ENCODE measurements at regions not wholly inside any gene's neighbourhood (a gene's known extent, or its start where the extent isn't known, plus 50 kb on each side); places are given as distances from the start of the nearest gene placed in this dataset.

DNA sequence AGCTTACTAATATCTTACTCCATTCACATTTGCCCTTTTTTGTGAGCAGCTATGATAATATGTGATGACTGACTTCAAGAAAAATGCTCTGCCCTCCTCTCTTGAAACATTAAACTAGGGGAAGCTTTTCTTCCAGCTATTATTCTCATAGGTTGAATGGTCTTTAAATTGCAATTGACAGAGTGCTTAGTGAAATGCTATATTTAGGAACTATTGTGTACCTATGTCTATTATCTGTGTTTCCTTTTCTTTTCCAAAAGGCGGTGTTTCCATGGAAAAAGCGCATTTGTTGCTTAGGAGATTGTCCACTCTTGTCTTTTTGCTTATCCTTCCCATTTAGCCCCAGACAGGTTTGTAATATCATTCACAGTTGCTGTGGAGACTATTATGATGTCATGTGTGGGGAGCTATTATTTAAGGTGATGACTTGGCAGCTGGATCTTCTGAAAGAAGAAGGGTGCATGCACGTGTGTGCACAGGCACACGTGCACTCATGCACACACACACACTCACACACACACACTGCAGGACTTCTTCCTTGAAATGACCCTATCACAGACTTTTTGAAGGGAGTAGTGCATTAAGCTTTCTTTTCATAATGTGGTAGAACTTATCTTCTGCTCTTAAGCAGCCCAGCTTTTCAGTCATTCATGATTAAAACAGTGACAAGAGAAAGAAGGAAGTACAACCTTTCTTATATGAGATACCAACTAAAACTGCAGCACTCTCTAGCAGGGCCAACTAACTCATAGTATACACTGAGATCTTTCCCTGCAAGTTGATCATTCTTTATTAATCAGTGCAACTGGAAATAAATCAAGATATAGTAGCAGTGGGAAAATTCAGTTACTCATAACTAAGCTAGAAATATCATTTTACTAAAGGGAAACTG lies 340.8 kb upstream of the MTNR1B start:
- no peaks in the 10 kb centered on the region for H3K36me3 ChIP-seq
- no peaks in the 10 kb centered on the region for H3K4me1 ChIP-seq
- DNase-seq: no peak
- H3K27me3 ChIP-seq: no peaks in the 10 kb centered on the region
- no peaks in the 10 kb centered on the region for H3K9me3 ChIP-seq
- no peak overlapping the region for H3K4me3 ChIP-seq
- TF ChIP-seq POLR2A (IDR thresholded peaks at IDR 0.05): no peak
- TF ChIP-seq, protein P1, sequence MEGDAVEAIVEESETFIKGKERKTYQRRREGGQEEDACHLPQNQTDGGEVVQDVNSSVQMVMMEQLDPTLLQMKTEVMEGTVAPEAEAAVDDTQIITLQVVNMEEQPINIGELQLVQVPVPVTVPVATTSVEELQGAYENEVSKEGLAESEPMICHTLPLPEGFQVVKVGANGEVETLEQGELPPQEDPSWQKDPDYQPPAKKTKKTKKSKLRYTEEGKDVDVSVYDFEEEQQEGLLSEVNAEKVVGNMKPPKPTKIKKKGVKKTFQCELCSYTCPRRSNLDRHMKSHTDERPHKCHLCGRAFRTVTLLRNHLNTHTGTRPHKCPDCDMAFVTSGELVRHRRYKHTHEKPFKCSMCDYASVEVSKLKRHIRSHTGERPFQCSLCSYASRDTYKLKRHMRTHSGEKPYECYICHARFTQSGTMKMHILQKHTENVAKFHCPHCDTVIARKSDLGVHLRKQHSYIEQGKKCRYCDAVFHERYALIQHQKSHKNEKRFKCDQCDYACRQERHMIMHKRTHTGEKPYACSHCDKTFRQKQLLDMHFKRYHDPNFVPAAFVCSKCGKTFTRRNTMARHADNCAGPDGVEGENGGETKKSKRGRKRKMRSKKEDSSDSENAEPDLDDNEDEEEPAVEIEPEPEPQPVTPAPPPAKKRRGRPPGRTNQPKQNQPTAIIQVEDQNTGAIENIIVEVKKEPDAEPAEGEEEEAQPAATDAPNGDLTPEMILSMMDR (IDR thresholded peaks at IDR 0.05): no peak
- H3K27ac ChIP-seq: no peak overlapping the region

DNA sequence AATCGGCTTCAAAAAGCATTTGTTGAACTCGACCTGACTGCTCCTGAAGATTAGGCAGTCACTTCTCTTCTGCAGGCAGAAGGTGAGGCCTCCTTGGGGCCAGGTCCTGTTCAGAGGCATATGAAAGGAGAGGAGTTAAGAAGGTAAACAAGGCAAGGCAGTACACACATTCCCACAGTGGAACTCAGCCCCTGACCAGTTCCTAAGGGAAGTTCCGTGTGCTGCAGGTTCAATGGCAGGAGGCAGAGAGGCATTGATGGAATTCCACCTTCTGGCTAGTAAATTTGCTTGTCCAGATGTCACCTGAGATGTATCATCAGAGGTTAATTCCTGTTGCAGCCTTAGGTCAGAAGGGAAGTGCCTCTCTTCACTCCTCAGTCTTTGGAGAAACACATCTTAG lies 337.0 kb upstream of the MTNR1B start:
- TF ChIP-seq POLR2A (IDR thresholded peaks at IDR 0.05): no peak
- TF ChIP-seq, protein P1 (IDR thresholded peaks at IDR 0.05): no peak
- no peak overlapping the region for H3K27ac ChIP-seq
- no peak overlapping the region for H3K4me3 ChIP-seq
- no peaks in the 10 kb centered on the region for H3K9me3 ChIP-seq
- DNase-seq: no peak
- H3K36me3 ChIP-seq: no peaks in the 10 kb centered on the region
- no peaks in the 10 kb centered on the region for H3K4me1 ChIP-seq
- H3K27me3 ChIP-seq: no peaks in the 10 kb centered on the region

DNA sequence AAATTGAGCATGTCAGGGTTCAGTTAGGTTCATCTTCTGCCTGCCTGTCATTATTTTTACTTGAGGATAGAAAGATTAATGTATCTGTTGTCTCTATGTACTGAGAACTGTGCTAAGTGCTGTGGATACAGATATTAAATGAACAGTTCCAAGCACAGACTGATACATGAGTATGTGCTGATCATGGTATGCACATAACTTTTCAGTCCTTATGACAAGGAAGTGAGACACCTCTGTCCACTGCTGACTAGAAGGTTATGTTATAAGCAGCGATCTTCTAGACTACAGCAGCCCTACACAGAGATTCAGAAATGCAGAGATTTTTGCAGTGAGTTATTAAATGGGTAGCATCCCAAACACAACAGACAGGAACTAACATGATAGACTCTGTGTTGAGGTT lies 335.6 kb upstream of the MTNR1B start:
- Histone ChIP-seq H3K9me3 (no peaks in the 10 kb centered on the region), H3K36me3 (no peaks in the 10 kb centered on the region), H3K27me3 (no peaks in the 10 kb centered on the region), H3K4me3 (no peak overlapping the region), H3K27ac (no peak overlapping the region), H3K4me1 (no peaks in the 10 kb centered on the region)
- DNase-seq: no peak
- TF ChIP-seq POLR2A (IDR thresholded peaks at IDR 0.05): no peak
- TF ChIP-seq, protein P1 (IDR thresholded peaks at IDR 0.05): no peak

DNA sequence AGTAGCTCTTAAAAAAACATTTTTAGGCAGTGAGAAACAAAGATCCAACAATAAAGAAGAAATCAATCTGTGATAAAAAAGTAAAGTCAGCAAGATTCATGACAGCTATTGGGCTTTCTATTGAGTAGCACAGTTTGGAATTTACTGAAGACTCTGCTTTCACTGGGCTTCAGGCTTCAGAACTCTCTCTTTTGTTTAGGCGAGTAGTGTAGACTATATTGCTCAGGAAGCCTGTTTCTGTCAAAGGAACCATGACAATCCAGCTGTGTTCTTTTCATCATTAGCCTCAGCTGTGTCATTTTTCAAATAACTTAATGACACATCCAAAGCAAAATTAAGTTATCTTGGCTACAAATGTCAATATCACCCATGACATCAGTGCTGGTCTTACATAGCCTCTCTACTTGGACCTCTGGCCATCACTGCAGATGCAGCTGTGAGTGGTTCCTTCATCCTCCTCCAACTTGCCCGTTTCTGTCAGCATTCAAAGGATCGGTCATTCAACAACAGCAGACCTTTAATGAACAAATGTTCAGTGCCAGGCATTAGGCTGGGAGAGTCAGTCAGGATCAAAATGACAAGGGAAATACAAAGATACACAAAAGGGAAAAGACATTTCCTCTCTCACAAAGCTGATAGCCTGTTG lies 332.8 kb upstream of the MTNR1B start:
- no peaks in the 10 kb centered on the region for H3K4me1 ChIP-seq

DNA sequence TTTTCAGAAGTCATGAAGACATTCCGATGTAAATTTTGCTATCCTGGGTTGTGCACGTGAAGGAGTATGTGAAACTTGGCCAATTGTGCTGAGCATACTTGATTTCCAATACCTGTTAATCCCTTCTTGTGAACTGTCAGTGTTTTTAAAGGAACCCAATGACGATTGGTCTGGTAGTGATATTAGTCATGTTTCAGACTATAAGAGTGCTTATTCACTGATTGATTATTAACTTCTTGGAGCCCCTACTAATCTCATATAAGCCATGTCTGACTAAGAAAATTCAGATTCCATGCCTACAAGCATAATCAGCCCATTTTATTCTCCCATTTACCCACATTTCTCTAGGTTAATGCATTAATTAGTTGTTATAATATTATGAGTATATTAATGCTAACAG lies 330.8 kb upstream of the MTNR1B start:
- Histone ChIP-seq H3K4me1 (no peaks in the 10 kb centered on the region), H3K36me3 (no peaks in the 10 kb centered on the region), H3K27me3 (no peaks in the 10 kb centered on the region), H3K4me3 (no peak overlapping the region), H3K27ac (no peak overlapping the region), H3K9me3 (no peaks in the 10 kb centered on the region)
- DNase-seq: no peak
- TF ChIP-seq POLR2A (IDR thresholded peaks at IDR 0.05): no peak
- TF ChIP-seq, protein P1 (IDR thresholded peaks at IDR 0.05): no peak

More for the DNA sequence above, 332.8 kb upstream of the MTNR1B start:
- Histone ChIP-seq H3K9me3 (no peaks in the 10 kb centered on the region), H3K4me3 (no peak overlapping the region), H3K27me3 (no peaks in the 10 kb centered on the region), H3K27ac (no peak overlapping the region), H3K36me3 (no peaks in the 10 kb centered on the region)
- TF ChIP-seq POLR2A (IDR thresholded peaks at IDR 0.05): no peak
- TF ChIP-seq, protein P1 (IDR thresholded peaks at IDR 0.05): no peak
- DNase-seq: no peak

Data from Peyer's patch (tissue), 4 donors.